Tibial nerve (tissue), 4 donors: ENCODE measurements at regions not wholly inside any gene's neighbourhood (a gene's known extent, or its start where the extent isn't known, plus 50 kb on each side); places are given as distances from the start of the nearest gene placed in this dataset.

Source experiments
- DNase-seq, 2 donors: peaks; one replicate each; pipeline ENCODE4 v3.0.0-alpha.2; 2019; ENCODE audit warnings: low spot score in 2 of 2
- H3K27ac ChIP-seq, 4 donors: fragments of 200-600 bp; sonication (generic) in 3 of 4; one replicate each; pipeline ENCODE4 v1.5.1; 2017 to 2019; ENCODE audit warnings: mild to moderate bottlenecking in 1 of 4
- H3K27me3 ChIP-seq, 2 donors: fragments of 200-600 bp; sonication (generic) in 1 of 2; one replicate each; pipeline versions ENCODE4 v1.5.1 to v1.6.0; 2017 to 2019
- H3K36me3 ChIP-seq, 3 donors: fragments of 200-600 bp; sonication (generic); one replicate each; pipeline ENCODE4 v1.5.1; 2018 to 2019
- H3K4me1 ChIP-seq, 4 donors: fragments of 200-600 bp; sonication (generic) in 3 of 4; one replicate each; pipeline ENCODE4 v1.5.1; 2017 to 2019
- H3K4me3 ChIP-seq, 4 donors: fragments of 200-600 bp; sonication (generic) in 3 of 4; one replicate each; pipeline ENCODE4 v1.5.1; 2017 to 2019; ENCODE audit warnings: mild to moderate bottlenecking in 1 of 4, moderate library complexity in 1 of 4
- H3K9me3 ChIP-seq, 4 donors: fragments of 200-600 bp; sonication (generic) in 3 of 4; one replicate each; pipeline ENCODE4 v1.5.1; 2017 to 2019
- EP300 ChIP-seq, 2 donors: sonication (generic); formaldehyde crosslinking; IDR thresholded peaks; one replicate each; pipeline ENCODE4 v1.6.1; 2017; ENCODE audit warnings: antibody characterized with exemption in 2 of 2, mild to moderate bottlenecking in 1 of 2
- POLR2A ChIP-seq, 2 donors: fragments of 450-650 bp; IDR thresholded peaks; one replicate each; pipeline ENCODE4 v1.6.1; 2017; ENCODE audit warnings: antibody characterized with exemption in 2 of 2, mild to moderate bottlenecking in 2 of 2, moderate library complexity in 2 of 2
- WGBS, 2 donors: methylation state at CpG; one replicate each; pipeline ENCODE4 v1.1.5; 2018; 5-methylcytosine and 5-hydroxymethylcytosine counted together
- TF ChIP-seq, protein P1 (sequence below), 5 experiments: fragments of 200-600 bp in 3 of 5; fragments of 450-650 bp in 2 of 5; sonication (generic) in 3 of 5; IDR thresholded peaks; one replicate each; pipeline ENCODE4 v1.5.1; 2016 to 2019; ENCODE audit warnings: antibody characterized with exemption in 5 of 5, mild to moderate bottlenecking in 3 of 5, moderate library complexity in 2 of 5

DNA sequence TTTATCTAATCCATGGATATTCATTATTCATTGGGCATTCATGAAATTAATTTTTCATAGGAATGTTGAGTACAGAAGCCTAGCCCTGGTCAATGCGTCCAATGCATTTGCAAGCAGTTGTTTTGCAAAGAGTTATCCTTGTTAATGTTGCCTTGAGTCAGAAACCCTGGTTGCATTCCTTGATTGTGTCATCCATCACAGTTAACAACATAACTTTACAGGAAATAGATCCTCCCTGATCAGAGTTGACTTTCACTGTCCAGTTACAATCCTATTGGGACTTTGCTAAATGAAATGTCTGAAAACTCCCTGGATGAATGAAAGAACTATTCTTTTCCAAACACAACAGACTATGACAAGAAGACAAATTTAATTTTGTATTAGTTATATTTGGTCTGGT, 924.3 kb upstream of the SLIT2 start:
- no peak for DNase-seq
- H3K4me1 ChIP-seq = no peaks in the 10 kb centered on the region
- no peaks in the 10 kb centered on the region for H3K36me3 ChIP-seq
- H3K27me3 ChIP-seq = no peaks in the 10 kb centered on the region
- WGBS, 2 donors = 88 to 91% methylated on average over 1 of the region's 1 CpG
- no peaks in the 10 kb centered on the region for H3K9me3 ChIP-seq
- H3K27ac ChIP-seq = no peak overlapping the region
- TF ChIP-seq EP300 (IDR thresholded peaks at IDR 0.05) = no peak
- no peak for TF ChIP-seq POLR2A (IDR thresholded peaks at IDR 0.05)
- TF ChIP-seq, protein P1, sequence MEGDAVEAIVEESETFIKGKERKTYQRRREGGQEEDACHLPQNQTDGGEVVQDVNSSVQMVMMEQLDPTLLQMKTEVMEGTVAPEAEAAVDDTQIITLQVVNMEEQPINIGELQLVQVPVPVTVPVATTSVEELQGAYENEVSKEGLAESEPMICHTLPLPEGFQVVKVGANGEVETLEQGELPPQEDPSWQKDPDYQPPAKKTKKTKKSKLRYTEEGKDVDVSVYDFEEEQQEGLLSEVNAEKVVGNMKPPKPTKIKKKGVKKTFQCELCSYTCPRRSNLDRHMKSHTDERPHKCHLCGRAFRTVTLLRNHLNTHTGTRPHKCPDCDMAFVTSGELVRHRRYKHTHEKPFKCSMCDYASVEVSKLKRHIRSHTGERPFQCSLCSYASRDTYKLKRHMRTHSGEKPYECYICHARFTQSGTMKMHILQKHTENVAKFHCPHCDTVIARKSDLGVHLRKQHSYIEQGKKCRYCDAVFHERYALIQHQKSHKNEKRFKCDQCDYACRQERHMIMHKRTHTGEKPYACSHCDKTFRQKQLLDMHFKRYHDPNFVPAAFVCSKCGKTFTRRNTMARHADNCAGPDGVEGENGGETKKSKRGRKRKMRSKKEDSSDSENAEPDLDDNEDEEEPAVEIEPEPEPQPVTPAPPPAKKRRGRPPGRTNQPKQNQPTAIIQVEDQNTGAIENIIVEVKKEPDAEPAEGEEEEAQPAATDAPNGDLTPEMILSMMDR (IDR thresholded peaks at IDR 0.05) = no peak
- no peak overlapping the region for H3K4me3 ChIP-seq

DNA sequence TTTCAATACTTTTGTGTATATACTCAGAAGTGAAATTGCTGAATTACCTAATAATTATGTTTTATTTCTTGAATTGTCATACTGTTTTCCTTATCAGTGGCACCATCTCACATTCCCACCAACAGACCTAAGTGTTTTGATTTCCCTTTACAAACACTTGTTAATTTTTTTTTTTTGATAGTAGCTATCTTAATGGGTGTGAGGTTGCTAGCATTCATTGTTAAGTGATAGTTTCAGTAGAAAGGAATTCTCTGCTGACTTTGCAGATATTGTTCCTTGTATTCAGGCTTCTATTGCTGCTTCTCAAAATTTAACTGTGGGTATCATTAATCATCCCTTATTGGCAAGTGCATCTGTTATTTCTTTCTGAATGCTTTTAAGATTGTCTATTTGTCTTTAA, 927.5 kb upstream of the SLIT2 start:
- TF ChIP-seq, protein P1 (IDR thresholded peaks at IDR 0.05) = no peak
- TF ChIP-seq EP300 (IDR thresholded peaks at IDR 0.05) = no peak
- no peak for TF ChIP-seq POLR2A (IDR thresholded peaks at IDR 0.05)
- Histone ChIP-seq H3K4me1 (no peaks in the 10 kb centered on the region), H3K36me3 (no peaks in the 10 kb centered on the region), H3K27ac (no peak overlapping the region), H3K9me3 (no peaks in the 10 kb centered on the region), H3K27me3 (no peaks in the 10 kb centered on the region), H3K4me3 (no peak overlapping the region)
- DNase-seq = no peak

DNA sequence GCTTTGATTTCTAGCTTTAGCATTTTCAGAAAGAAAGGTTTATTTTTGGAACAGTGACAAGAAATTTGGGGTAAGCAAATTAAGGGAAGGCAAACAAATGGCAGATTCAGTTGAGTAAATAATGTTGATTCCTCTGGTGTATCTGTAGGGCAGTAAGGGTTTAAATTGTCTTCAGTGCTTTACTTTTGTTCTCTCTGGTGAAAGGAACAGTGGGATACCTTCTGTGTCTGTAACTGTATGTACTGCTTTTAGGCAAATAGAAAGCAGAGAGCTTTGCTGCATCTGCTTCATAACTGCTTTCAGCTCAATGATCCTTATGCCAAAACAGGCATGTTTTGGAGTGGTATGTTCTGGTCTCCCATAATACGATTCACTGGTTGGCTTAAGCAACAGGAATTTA, 932.1 kb upstream of the SLIT2 start:
- H3K9me3 ChIP-seq = no peaks in the 10 kb centered on the region
- WGBS, 2 donors = 68 to 82% methylated on average over 1 of the region's 1 CpG
- no peak overlapping the region for H3K27ac ChIP-seq
- H3K4me3 ChIP-seq = no peak overlapping the region
- no peaks in the 10 kb centered on the region for H3K36me3 ChIP-seq
- no peak for DNase-seq
- no peaks in the 10 kb centered on the region for H3K4me1 ChIP-seq
- no peak for TF ChIP-seq EP300 (IDR thresholded peaks at IDR 0.05)
- TF ChIP-seq POLR2A (IDR thresholded peaks at IDR 0.05) = no peak
- TF ChIP-seq, protein P1 (IDR thresholded peaks at IDR 0.05) = no peak
- no peaks in the 10 kb centered on the region for H3K27me3 ChIP-seq

DNA sequence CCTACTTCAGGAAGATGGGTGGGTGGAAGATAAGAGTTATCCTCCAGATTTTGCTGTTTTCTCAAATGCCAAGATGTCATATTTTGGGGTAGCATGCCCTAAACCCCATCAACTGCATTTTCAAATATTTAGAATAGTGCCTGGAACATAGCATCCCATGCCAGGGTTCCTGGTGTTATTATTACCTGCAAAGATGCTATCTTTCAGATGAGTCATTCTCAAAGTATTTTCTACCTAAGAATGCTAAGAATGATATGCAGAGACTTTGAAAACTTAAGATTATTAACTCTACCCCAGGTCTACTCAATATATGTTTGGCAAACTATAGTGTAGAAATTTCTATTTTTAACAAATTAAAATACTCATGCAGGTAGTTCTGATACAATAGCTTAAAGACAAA, 934.3 kb upstream of the SLIT2 start:
- no peak for DNase-seq
- Histone ChIP-seq H3K4me3 (no peak overlapping the region), H3K27me3 (no peaks in the 10 kb centered on the region), H3K36me3 (no peaks in the 10 kb centered on the region), H3K27ac (no peak overlapping the region), H3K9me3 (no peaks in the 10 kb centered on the region), H3K4me1 (peaks cover 0 to 4% (median 0%) of the 10 kb centered on the region in 4 donors)
- TF ChIP-seq POLR2A (IDR thresholded peaks at IDR 0.05) = no peak
- TF ChIP-seq, protein P1 (IDR thresholded peaks at IDR 0.05) = no peak
- no peak for TF ChIP-seq EP300 (IDR thresholded peaks at IDR 0.05)

DNA sequence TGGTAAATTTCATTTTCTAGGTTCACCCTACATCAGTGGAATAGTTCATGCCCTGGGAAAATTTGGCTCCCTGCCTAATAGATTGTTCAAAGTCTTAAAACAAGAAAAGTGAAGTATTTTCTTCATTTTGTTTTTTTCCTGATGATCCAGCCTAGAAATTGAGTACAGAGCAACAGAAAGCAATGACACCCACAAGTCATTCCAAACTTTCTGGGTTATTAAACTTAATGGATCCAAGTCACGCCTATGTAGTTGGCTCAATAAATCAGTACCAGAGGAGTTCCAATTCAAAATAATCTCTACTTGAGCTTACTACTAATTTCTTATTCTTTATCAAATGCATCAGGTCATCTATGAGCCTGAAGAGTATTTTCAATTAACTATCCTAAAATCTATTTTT, 937.6 kb upstream of the SLIT2 start:
- no peak overlapping the region for H3K27ac ChIP-seq
- no peak for DNase-seq
- peaks cover 0 to 8% (median 0%) of the 10 kb centered on the region in 4 donors for H3K4me1 ChIP-seq
- H3K27me3 ChIP-seq = no peaks in the 10 kb centered on the region
- WGBS, 2 donors = 53 to 59% methylated on average over 1 of the region's 1 CpG
- H3K4me3 ChIP-seq = no peak overlapping the region
- no peak for TF ChIP-seq EP300 (IDR thresholded peaks at IDR 0.05)
- H3K9me3 ChIP-seq = no peaks in the 10 kb centered on the region
- no peaks in the 10 kb centered on the region for H3K36me3 ChIP-seq

DNA sequence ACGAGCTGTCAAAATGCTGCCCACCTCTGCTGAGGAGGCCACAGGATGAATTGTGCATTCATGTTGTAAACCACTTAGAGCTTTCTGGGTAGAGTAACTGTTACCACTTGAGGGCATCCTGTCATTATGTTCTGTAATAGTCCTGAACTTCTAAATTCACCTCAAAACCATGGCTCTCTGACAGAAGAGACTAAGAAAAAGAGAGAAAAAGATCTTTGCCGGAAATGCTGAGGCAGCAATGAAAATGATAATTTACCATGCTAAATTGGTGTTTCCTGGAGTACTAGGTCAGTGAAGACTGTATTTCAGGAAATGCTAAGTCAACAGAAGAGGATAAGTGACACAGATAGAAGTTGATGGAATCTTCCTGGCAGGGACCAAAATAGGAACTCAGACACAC, 942.3 kb upstream of the SLIT2 start:
- no peaks in the 10 kb centered on the region for H3K27me3 ChIP-seq
- no peaks in the 10 kb centered on the region for H3K9me3 ChIP-seq
- no peak for DNase-seq
- 36 to 39% methylated on average over 2 of the region's 2 CpGs for WGBS, 2 donors
- no peak overlapping the region for H3K27ac ChIP-seq
- H3K36me3 ChIP-seq = no peaks in the 10 kb centered on the region
- peaks cover 0 to 8% (median 0%) of the 10 kb centered on the region in 4 donors for H3K4me1 ChIP-seq
- H3K4me3 ChIP-seq = no peak overlapping the region
- TF ChIP-seq POLR2A (IDR thresholded peaks at IDR 0.05) = no peak
- no peak for TF ChIP-seq EP300 (IDR thresholded peaks at IDR 0.05)
- TF ChIP-seq, protein P1 (IDR thresholded peaks at IDR 0.05) = no peak
